GM21515 (cell line): ENCODE measurements at regions not wholly inside any gene's neighbourhood (a gene's known extent, or its start where the extent isn't known, plus 50 kb on each side); places are given as distances from the start of the nearest gene placed in this dataset.
"Not testable (repeated sequence)": the region's sequence is repeated elsewhere in the genome, so short reads cannot be mapped to it uniquely, and the experiment has no call there.

Experiments used
- ATAC-seq: cut with Tn5 transposase; IDR thresholded peaks from one replicate; pipeline ENCODE4 v1.9.1; 2021; ENCODE audit not compliant: unreplicated experiment

- no peak for ATAC-seq
These were observed 114.0 kb downstream of the SLC38A4 start for GRCh38 chr12:46711756-46712155.

- ATAC-seq, result no peak
These were observed 115.6 kb downstream of the SLC38A4 start for GRCh38 chr12:46710125-46710743.

GRCh38 chr12:46702581-46703344 is 123.0 kb downstream of the SLC38A4 start:
- ATAC-seq, result no peak

GRCh38 chr12:46701356-46701755 is 124.4 kb downstream of the SLC38A4 start:
- no peak for ATAC-seq

GRCh38 chr12:46699986-46700385 is 125.8 kb downstream of the SLC38A4 start:
- ATAC-seq, result no peak

- no peak for ATAC-seq
These were observed 127.8 kb downstream of the SLC38A4 start for GRCh38 chr12:46698003-46698402.

- ATAC-seq, result no peak
These were observed 132.3 kb downstream of the SLC38A4 start for GRCh38 chr12:46693518-46693917.

GRCh38 chr12:46693034-46693433 is 132.8 kb downstream of the SLC38A4 start:
- ATAC-seq, result no peak

- ATAC-seq, result no peak
These were observed 133.2 kb downstream of the SLC38A4 start for GRCh38 chr12:46692606-46693005.

GRCh38 chr12:46686267-46686942 is 139.4 kb downstream of the SLC38A4 start:
- no peak for ATAC-seq

- ATAC-seq, result not testable (repeated sequence)
These were observed 141.6 kb downstream of the SLC38A4 start for GRCh38 chr12:46684243-46684642.

- no peak for ATAC-seq
These were observed 143.6 kb downstream of the SLC38A4 start for GRCh38 chr12:46682148-46682547.

GRCh38 chr12:46680506-46680905 is 145.3 kb downstream of the SLC38A4 start:
- ATAC-seq, result no peak

- no peak for ATAC-seq
These were observed 146.0 kb downstream of the SLC38A4 start for GRCh38 chr12:46679754-46680153.

- no peak for ATAC-seq
These were observed 147.4 kb downstream of the SLC38A4 start for GRCh38 chr12:46678426-46678825.

- ATAC-seq, result no peak
These were observed 148.0 kb downstream of the SLC38A4 start for GRCh38 chr12:46677749-46678148.

- ATAC-seq, result no peak
These were observed 148.8 kb downstream of the SLC38A4 start for GRCh38 chr12:46676797-46677520.

GRCh38 chr12:46676396-46676795 is 149.4 kb downstream of the SLC38A4 start:
- no peak for ATAC-seq

GRCh38 chr12:46675736-46676135 is 150.1 kb downstream of the SLC38A4 start:
- ATAC-seq, result no peak

GRCh38 chr12:46674800-46675199 is 151.0 kb downstream of the SLC38A4 start:
- ATAC-seq, result no peak

- no peak for ATAC-seq
These were observed 151.7 kb downstream of the SLC38A4 start for GRCh38 chr12:46674129-46674528.
